ENCODE measurements at regions not wholly inside any gene's neighbourhood (a gene's known extent, or its start where the extent isn't known, plus 50 kb on each side); places are given as distances from the start of the nearest gene placed in this dataset.

- Mint-ChIP-seq H3K9me3 (no peaks in the 10 kb centered on the region), H3K27ac (no peak overlapping the region), H3K27me3 (ENCODE audit: low read depth, poor library complexity) (peaks cover 2% of the 10 kb centered on the region), H3K36me3 (ENCODE audit: low read depth) (no peaks in the 10 kb centered on the region), H3K4me3 (no peak overlapping the region), H3K4me1 (peaks cover 29% of the 10 kb centered on the region)
- no peak for DNase-seq
- no peak for TF ChIP-seq CTCF (IDR thresholded peaks at IDR 0.05)
Measured at GRCh38 chr6:87938287-87938686, 109.4 kb upstream of the SPACA1 start.

GRCh38 chr6:87936065-87936464 lies 111.6 kb upstream of the SPACA1 start:
- no peaks in the 10 kb centered on the region for H3K36me3 Mint-ChIP-seq (ENCODE audit: low read depth)
- no peak for DNase-seq
- H3K9me3 Mint-ChIP-seq, result no peaks in the 10 kb centered on the region
- no peak for TF ChIP-seq CTCF (IDR thresholded peaks at IDR 0.05)
- no peak overlapping the region for H3K4me3 Mint-ChIP-seq
- H3K4me1 Mint-ChIP-seq, result peaks cover 24% of the 10 kb centered on the region
- peak overlapping the region; percentile 64 for H3K27ac Mint-ChIP-seq
- no peaks in the 10 kb centered on the region for H3K27me3 Mint-ChIP-seq (ENCODE audit: low read depth, poor library complexity)

GRCh38 chr6:87935196-87935595 lies 112.4 kb upstream of the SPACA1 start:
- no peak overlapping the region for H3K4me3 Mint-ChIP-seq
- no peaks in the 10 kb centered on the region for H3K27me3 Mint-ChIP-seq (ENCODE audit: low read depth, poor library complexity)
- H3K27ac Mint-ChIP-seq, result no peak overlapping the region
- H3K36me3 Mint-ChIP-seq (ENCODE audit: low read depth), result no peaks in the 10 kb centered on the region
- peaks cover 25% of the 10 kb centered on the region for H3K4me1 Mint-ChIP-seq
- no peak for DNase-seq
- TF ChIP-seq CTCF (IDR thresholded peaks at IDR 0.05), result no peak
- H3K9me3 Mint-ChIP-seq, result no peaks in the 10 kb centered on the region

GRCh38 chr6:87932361-87932760 lies 115.3 kb upstream of the SPACA1 start:
- H3K4me1 Mint-ChIP-seq, result peaks cover 35% of the 10 kb centered on the region
- H3K36me3 Mint-ChIP-seq (ENCODE audit: low read depth), result no peaks in the 10 kb centered on the region
- TF ChIP-seq CTCF (IDR thresholded peaks at IDR 0.05), result no peak
- H3K4me3 Mint-ChIP-seq, result no peak overlapping the region
- no peak for DNase-seq
- no peaks in the 10 kb centered on the region for H3K9me3 Mint-ChIP-seq
- H3K27ac Mint-ChIP-seq, result no peak overlapping the region
- H3K27me3 Mint-ChIP-seq (ENCODE audit: low read depth, poor library complexity), result no peaks in the 10 kb centered on the region

GRCh38 chr6:87929843-87930288 lies 117.8 kb upstream of the SPACA1 start:
- peaks cover 19% of the 10 kb centered on the region for H3K4me1 Mint-ChIP-seq
- no peak overlapping the region for H3K27ac Mint-ChIP-seq
- H3K9me3 Mint-ChIP-seq, result no peaks in the 10 kb centered on the region
- H3K36me3 Mint-ChIP-seq (ENCODE audit: low read depth), result no peaks in the 10 kb centered on the region
- no peaks in the 10 kb centered on the region for H3K27me3 Mint-ChIP-seq (ENCODE audit: low read depth, poor library complexity)
- no peak overlapping the region for H3K4me3 Mint-ChIP-seq
- peak; percentile 78 for DNase-seq
- TF ChIP-seq CTCF (IDR thresholded peaks at IDR 0.05), result peak; percentile 86

GRCh38 chr6:87926687-87927086 lies 121.0 kb upstream of the SPACA1 start:
- Mint-ChIP-seq H3K27ac (no peak overlapping the region), H3K9me3 (no peaks in the 10 kb centered on the region), H3K4me1 (peaks cover 29% of the 10 kb centered on the region), H3K27me3 (ENCODE audit: low read depth, poor library complexity) (peaks cover 4% of the 10 kb centered on the region), H3K4me3 (no peak overlapping the region), H3K36me3 (ENCODE audit: low read depth) (no peaks in the 10 kb centered on the region)
- no peak for TF ChIP-seq CTCF (IDR thresholded peaks at IDR 0.05)
- DNase-seq, result no peak
